ENCODE measurements at regions not wholly inside any gene's neighbourhood (a gene's known extent, or its start where the extent isn't known, plus 50 kb on each side); places are given as distances from the start of the nearest gene placed in this dataset.
A peak's percentile ranks its signal among the peaks of the same experiment; 100 is the strongest.

DNA sequence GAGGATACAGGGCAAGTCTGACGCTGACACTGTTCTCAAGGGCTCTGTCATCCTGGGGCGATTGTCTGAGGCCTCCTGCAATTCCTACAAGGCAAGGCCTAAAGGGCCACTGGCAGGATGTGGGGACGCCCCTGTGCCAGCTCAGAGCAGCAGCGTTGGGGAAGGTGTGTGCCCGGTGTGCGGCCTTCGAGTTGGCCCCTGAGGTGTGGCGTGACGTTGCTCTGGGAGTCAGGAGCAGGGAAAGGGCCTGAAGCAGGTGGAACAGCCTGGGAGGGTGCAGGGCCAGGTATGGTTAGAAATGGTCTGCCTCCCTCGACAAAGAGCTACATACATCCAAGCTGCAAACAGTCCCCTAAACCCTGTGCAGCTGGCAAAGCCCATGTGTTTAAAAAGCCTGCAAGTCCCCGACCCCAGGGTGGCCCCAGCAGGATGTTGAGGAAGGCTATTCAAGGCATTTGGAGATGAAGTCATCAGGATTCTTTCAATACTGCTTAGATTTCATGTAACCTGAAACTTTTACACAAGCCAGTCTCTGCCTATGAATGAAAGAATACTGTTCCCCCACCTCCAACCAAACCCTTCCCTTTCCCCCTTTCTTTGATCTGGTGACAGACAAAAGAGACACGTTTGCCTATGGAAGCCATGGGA lies 142.5 kb upstream of the TNS3 start:
- DNase-seq, result peak; percentile 63
- H3K9me3 ChIP-seq (ENCODE audit: control insufficient read depth, low read length), result no peaks in the 10 kb centered on the region
- no peak overlapping the region for H3K27ac Mint-ChIP-seq
- TF ChIP-seq, protein P1, sequence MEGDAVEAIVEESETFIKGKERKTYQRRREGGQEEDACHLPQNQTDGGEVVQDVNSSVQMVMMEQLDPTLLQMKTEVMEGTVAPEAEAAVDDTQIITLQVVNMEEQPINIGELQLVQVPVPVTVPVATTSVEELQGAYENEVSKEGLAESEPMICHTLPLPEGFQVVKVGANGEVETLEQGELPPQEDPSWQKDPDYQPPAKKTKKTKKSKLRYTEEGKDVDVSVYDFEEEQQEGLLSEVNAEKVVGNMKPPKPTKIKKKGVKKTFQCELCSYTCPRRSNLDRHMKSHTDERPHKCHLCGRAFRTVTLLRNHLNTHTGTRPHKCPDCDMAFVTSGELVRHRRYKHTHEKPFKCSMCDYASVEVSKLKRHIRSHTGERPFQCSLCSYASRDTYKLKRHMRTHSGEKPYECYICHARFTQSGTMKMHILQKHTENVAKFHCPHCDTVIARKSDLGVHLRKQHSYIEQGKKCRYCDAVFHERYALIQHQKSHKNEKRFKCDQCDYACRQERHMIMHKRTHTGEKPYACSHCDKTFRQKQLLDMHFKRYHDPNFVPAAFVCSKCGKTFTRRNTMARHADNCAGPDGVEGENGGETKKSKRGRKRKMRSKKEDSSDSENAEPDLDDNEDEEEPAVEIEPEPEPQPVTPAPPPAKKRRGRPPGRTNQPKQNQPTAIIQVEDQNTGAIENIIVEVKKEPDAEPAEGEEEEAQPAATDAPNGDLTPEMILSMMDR (conservative IDR thresholded peaks at IDR 0.05), result no peak
- peaks cover 6% of the 10 kb centered on the region for H3K4me1 Mint-ChIP-seq
- no peaks in the 10 kb centered on the region for H3K27me3 ChIP-seq (ENCODE audit: control insufficient read depth, insufficient read depth, low read length, poor library complexity, severe bottlenecking)
- H3K36me3 ChIP-seq (ENCODE audit: control insufficient read depth, insufficient read depth, low read length), result no peaks in the 10 kb centered on the region
- no peaks in the 10 kb centered on the region for H3K9me3 Mint-ChIP-seq
- H3K27me3 Mint-ChIP-seq (ENCODE audit: insufficient read depth), result no peaks in the 10 kb centered on the region
- H3K27ac ChIP-seq (ENCODE audit: low read depth, low read length), result peak overlapping the region; percentile 4
- no peak overlapping the region for H3K4me3 Mint-ChIP-seq
- WGBS, 2 experiments (ENCODE audit: insufficient coverage in 1 of 2, insufficient read length in 1 of 2), result 54 to 75% methylated on average over 4 to 12 of the region's 12 CpGs
- H3K4me3 ChIP-seq (ENCODE audit: low read length), result no peak overlapping the region
- H3K36me3 Mint-ChIP-seq (ENCODE audit: low read depth), result no peaks in the 10 kb centered on the region
- no peak overlapping the region for H3K9ac ChIP-seq (ENCODE audit: extremely low read depth, low read length, poor library complexity, severe bottlenecking)
- H3K4me1 ChIP-seq (ENCODE audit: control insufficient read depth, insufficient read depth, low read length), result peaks cover 3% of the 10 kb centered on the region

- Mint-ChIP-seq H3K36me3 (ENCODE audit: low read depth) (no peaks in the 10 kb centered on the region), H3K4me1 (peaks cover 6% of the 10 kb centered on the region), H3K4me3 (no peak overlapping the region), H3K27me3 (ENCODE audit: insufficient read depth) (no peaks in the 10 kb centered on the region), H3K9me3 (no peaks in the 10 kb centered on the region), H3K27ac (no peak overlapping the region)
- Histone ChIP-seq H3K36me3 (ENCODE audit: control insufficient read depth, insufficient read depth, low read length) (no peaks in the 10 kb centered on the region), H3K4me3 (ENCODE audit: low read length) (no peak overlapping the region), H3K4me1 (ENCODE audit: control insufficient read depth, insufficient read depth, low read length) (peaks cover 3% of the 10 kb centered on the region), H3K9ac (ENCODE audit: extremely low read depth, low read length, poor library complexity, severe bottlenecking) (no peak overlapping the region), H3K27ac (ENCODE audit: low read depth, low read length) (no peak overlapping the region), H3K9me3 (ENCODE audit: control insufficient read depth, low read length) (no peaks in the 10 kb centered on the region), H3K27me3 (ENCODE audit: control insufficient read depth, insufficient read depth, low read length, poor library complexity, severe bottlenecking) (no peaks in the 10 kb centered on the region)
- no peak for DNase-seq
- 90 to 91% methylated on average over 5 to 8 of the region's 8 CpGs for WGBS, 2 experiments (ENCODE audit: insufficient coverage in 1 of 2, insufficient read length in 1 of 2)
- TF ChIP-seq, protein P1 (conservative IDR thresholded peaks at IDR 0.05), result no peak
These were observed 140.2 kb upstream of the TNS3 start for GRCh38 chr7:47722126-47722525.

GRCh38 chr7:47721670-47722069 lies 139.8 kb upstream of the TNS3 start:
- no peaks in the 10 kb centered on the region for H3K36me3 ChIP-seq (ENCODE audit: control insufficient read depth, insufficient read depth, low read length)
- peak; percentile 80 for DNase-seq
- TF ChIP-seq, protein P1 (conservative IDR thresholded peaks at IDR 0.05), result peak; percentile 69
- peaks cover 3% of the 10 kb centered on the region for H3K4me1 ChIP-seq (ENCODE audit: control insufficient read depth, insufficient read depth, low read length)
- Mint-ChIP-seq H3K9me3 (no peaks in the 10 kb centered on the region), H3K36me3 (ENCODE audit: low read depth) (no peaks in the 10 kb centered on the region), H3K27me3 (ENCODE audit: insufficient read depth) (no peaks in the 10 kb centered on the region), H3K27ac (no peak overlapping the region), H3K4me3 (no peak overlapping the region), H3K4me1 (peaks cover 6% of the 10 kb centered on the region)
- H3K27ac ChIP-seq (ENCODE audit: low read depth, low read length), result no peak overlapping the region
- WGBS, 2 experiments (ENCODE audit: insufficient coverage in 1 of 2, insufficient read length in 1 of 2), result 89 to 94% methylated on average over 3 to 9 of the region's 9 CpGs
- no peaks in the 10 kb centered on the region for H3K9me3 ChIP-seq (ENCODE audit: control insufficient read depth, low read length)
- no peak overlapping the region for H3K4me3 ChIP-seq (ENCODE audit: low read length)
- no peak overlapping the region for H3K9ac ChIP-seq (ENCODE audit: extremely low read depth, low read length, poor library complexity, severe bottlenecking)
- no peaks in the 10 kb centered on the region for H3K27me3 ChIP-seq (ENCODE audit: control insufficient read depth, insufficient read depth, low read length, poor library complexity, severe bottlenecking)

Measured in endodermal cell (in vitro differentiated cells).